ENCODE measurements at regions not wholly inside any gene's neighbourhood (a gene's known extent, or its start where the extent isn't known, plus 50 kb on each side); places are given as distances from the start of the nearest gene placed in this dataset.

- POLR2A ChIA-PET, result no interaction called here
- BruUV-seq (replicated peaks), result no TSS peak
These were observed 1109.0 kb downstream of the EFNB2 start for GRCh38 chr13:105426441-105426840.

More at GRCh38 chr13:105426441-105426840, 1109.0 kb downstream of the EFNB2 start:
- TF ChIP-seq ATF3 (IDR thresholded peaks at IDR 0.05), result no peak
- TF ChIP-seq POLR2AphosphoS5 (IDR thresholded peaks at IDR 0.05; ENCODE audit: low read depth, low read length), result no peak
- no peak for TF ChIP-seq ZFX (IDR thresholded peaks at IDR 0.05)
- TF ChIP-seq TCF7L2 (IDR thresholded peaks at IDR 0.05; ENCODE audit: borderline replicate concordance, extremely low read depth, insufficient read depth, insufficient read length), result no peak
- no peak for TF ChIP-seq ZNF274 (IDR thresholded peaks at IDR 0.05; ENCODE audit: low read depth, low read length)
- no peak for TF ChIP-seq SP1 (IDR thresholded peaks at IDR 0.05; ENCODE audit: low read depth)
- no peak for TF ChIP-seq SRF (IDR thresholded peaks at IDR 0.05; ENCODE audit: low read depth)
- TF ChIP-seq REST (IDR thresholded peaks at IDR 0.05; ENCODE audit: low read depth), result no peak
- no peak for TF ChIP-seq YY1 (IDR thresholded peaks at IDR 0.05; ENCODE audit: extremely low read depth, insufficient replicate concordance, low read depth, low read length)
- TF ChIP-seq SIN3A (IDR thresholded peaks at IDR 0.05; ENCODE audit: low read depth), result no peak
- no peak for TF ChIP-seq POLR2A (IDR thresholded peaks at IDR 0.05; ENCODE audit: borderline replicate concordance, extremely low read depth, insufficient read depth, insufficient read length)
- no peak overlapping the region for H3K4me2 ChIP-seq (ENCODE audit: low read length)
- CTCF ChIA-PET, result interaction anchor here (0.7 to 1.6 kb wide), 2 partner anchors 16 to 542 kb away, joined by 3 to 6 read pairs; no protein-coding TSS in a partner anchor
- DNase-seq (ENCODE audit: low read depth, low spot score) (no peak), ATAC-seq (no peak)
- no peak overlapping the region for H3K27ac ChIP-seq (ENCODE audit: low read depth, low read length)
- H3K9me2 ChIP-seq (ENCODE audit: insufficient read depth), result no peaks in the 10 kb centered on the region
- no peaks in the 10 kb centered on the region for H3K9me3 ChIP-seq (ENCODE audit: control insufficient read depth in 1 of 2, insufficient read depth in 1 of 2, low read depth in 1 of 2, low read length in 2 of 2)
- H3K4me1 ChIP-seq (ENCODE audit: control insufficient read depth in 1 of 2, insufficient read depth in 2 of 2, low read length in 2 of 2), result no peaks in the 10 kb centered on the region
- no peaks in the 10 kb centered on the region for H4K20me1 ChIP-seq (ENCODE audit: insufficient read depth)
- H3K79me2 ChIP-seq (ENCODE audit: insufficient read depth, low read length), result no peaks in the 10 kb centered on the region
- no peaks in the 10 kb centered on the region for H3K27me3 ChIP-seq (ENCODE audit: insufficient read depth, low read length)
- RAD21 ChIA-PET (ENCODE audit: low non-redundant PET in 1 of 2, low total read pairs in 2 of 2, uncharacterized antibody in 2 of 2, unreplicated experiment in 2 of 2), result no interaction called here
- no peaks in the 10 kb centered on the region for H3K36me3 ChIP-seq (ENCODE audit: control insufficient read depth in 1 of 2, insufficient read depth in 2 of 2, low read length in 2 of 2)
- no peak overlapping the region for H3K9ac ChIP-seq (ENCODE audit: low read length)
- intact Hi-C loops (cut with micrococcal nuclease), result no loop called here
- no peak overlapping the region for H2AFZ ChIP-seq (ENCODE audit: low read depth, low read length, poor library complexity, severe bottlenecking)
- H3K4me3 ChIP-seq (replicated peaks in 1 of 2; ENCODE audit: low read depth in 1 of 2, low read length in 2 of 2), result no peak overlapping the region

Data from HCT116 (cell line).